ENCODE measurements at regions not wholly inside any gene's neighbourhood (a gene's known extent, or its start where the extent isn't known, plus 50 kb on each side); places are given as distances from the start of the nearest gene placed in this dataset.

DNA sequence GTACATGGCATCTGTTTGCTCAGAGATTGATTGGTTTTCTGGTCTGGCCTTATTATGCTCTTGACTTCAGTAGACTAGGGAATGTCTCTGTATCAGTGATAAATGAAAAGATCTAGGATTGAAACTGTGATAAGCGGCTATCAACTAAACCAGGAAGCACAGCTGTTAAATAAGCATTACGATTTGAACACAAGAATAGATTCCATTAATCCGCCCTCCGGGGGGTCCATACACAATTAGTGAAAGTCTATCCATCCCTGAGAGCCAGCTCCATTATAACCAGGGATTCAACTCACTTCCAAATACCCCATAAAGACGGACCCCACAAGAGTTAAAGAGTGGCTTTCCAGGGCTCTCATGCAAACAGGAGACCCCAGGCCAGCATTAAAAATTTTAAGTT is 279.0 kb downstream of the GRIN2B start:
- no peak overlapping the region for H3K27ac ChIP-seq (ENCODE audit: insufficient read depth, low read depth, low read length, poor library complexity, severe bottlenecking)
- H3K36me3 ChIP-seq (ENCODE audit: control insufficient read depth, insufficient read depth, low read length), result no peaks in the 10 kb centered on the region
- no peak overlapping the region for H3K4me3 ChIP-seq (ENCODE audit: insufficient read depth, low read depth, low read length)
- peaks cover 11% of the 10 kb centered on the region for H3K4me1 ChIP-seq (ENCODE audit: control insufficient read depth, insufficient read depth, low read length)
- H3K27me3 ChIP-seq (ENCODE audit: control insufficient read depth, insufficient read depth, low read length, poor library complexity, severe bottlenecking), result no peaks in the 10 kb centered on the region
- WGBS, 2 experiments, result 63 to 68% methylated on average over 5 of the region's 5 CpGs
- H3K9me3 ChIP-seq (ENCODE audit: control insufficient read depth, low read length), result no peaks in the 10 kb centered on the region

DNA sequence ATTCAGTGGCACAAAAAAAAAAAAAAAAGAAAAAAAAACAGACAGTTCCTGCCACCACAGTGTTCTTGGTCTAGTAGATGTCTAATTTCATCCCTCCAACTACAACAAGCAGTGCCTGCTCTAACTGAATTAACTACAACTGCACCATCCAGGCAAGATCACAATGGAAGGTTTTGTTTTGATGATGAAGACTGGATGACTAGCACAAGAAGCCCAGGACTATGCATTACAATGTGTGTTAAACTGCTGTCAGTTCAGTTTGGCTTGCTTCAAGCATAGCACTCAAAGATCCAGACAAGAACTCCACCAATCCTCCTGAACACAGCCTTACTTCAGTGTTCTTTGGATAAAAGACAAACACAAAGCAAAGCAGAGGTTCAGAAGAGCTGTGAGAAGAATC is 279.9 kb downstream of the GRIN2B start:
- Histone ChIP-seq H3K4me1 (ENCODE audit: control insufficient read depth, insufficient read depth, low read length) (peaks cover 11% of the 10 kb centered on the region), H3K27ac (ENCODE audit: insufficient read depth, low read depth, low read length, poor library complexity, severe bottlenecking) (no peak overlapping the region), H3K9me3 (ENCODE audit: control insufficient read depth, low read length) (no peaks in the 10 kb centered on the region), H3K4me3 (ENCODE audit: insufficient read depth, low read depth, low read length) (no peak overlapping the region), H3K36me3 (ENCODE audit: control insufficient read depth, insufficient read depth, low read length) (no peaks in the 10 kb centered on the region), H3K27me3 (ENCODE audit: control insufficient read depth, insufficient read depth, low read length, poor library complexity, severe bottlenecking) (no peaks in the 10 kb centered on the region)

DNA sequence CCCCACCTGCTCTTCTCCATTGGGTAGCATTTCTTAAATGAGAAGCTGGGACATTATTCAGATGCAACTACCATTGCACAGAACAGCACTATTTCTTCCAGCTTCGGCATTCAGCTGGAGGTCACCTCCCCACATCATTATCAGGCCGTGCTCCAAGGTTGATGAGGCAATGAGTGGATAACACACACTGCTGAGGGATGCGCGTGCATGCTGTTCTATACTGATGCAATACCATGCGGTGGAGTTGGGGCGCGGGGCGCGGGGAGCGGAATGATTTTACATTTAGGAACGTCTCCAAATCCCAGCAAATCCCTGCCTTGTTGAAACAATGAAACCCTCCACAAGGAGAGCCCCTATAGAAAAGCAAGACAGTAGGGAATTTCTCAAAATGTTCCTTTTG is 283.4 kb downstream of the GRIN2B start:
- Histone ChIP-seq H3K36me3 (ENCODE audit: control insufficient read depth, insufficient read depth, low read length) (no peaks in the 10 kb centered on the region), H3K4me1 (ENCODE audit: control insufficient read depth, insufficient read depth, low read length) (peaks cover 10% of the 10 kb centered on the region), H3K4me3 (ENCODE audit: insufficient read depth, low read depth, low read length) (no peak overlapping the region), H3K9me3 (ENCODE audit: control insufficient read depth, low read length) (no peaks in the 10 kb centered on the region), H3K27ac (ENCODE audit: insufficient read depth, low read depth, low read length, poor library complexity, severe bottlenecking) (no peak overlapping the region), H3K27me3 (ENCODE audit: control insufficient read depth, insufficient read depth, low read length, poor library complexity, severe bottlenecking) (no peaks in the 10 kb centered on the region)
- 81 to 86% methylated on average over 11 of the region's 11 CpGs for WGBS, 2 experiments

DNA sequence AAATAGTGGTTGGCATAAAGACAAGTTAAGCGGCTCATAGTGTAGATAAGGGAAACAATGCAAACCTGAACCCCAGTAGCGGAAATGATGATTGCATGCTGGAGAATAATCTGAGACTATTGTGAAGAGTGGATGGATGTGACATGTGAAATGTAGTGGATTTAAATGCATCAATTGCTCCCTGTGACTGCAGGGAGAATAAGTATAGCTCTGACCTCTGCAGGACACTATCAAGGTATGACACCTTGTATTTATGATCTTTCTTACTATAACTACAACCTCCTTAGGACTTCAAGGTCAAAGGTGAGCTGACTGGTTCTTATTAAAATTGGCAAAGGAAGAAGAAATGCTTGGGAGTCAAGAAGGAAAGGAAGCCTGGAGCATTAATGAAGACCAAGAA is 285.6 kb downstream of the GRIN2B start:
- H3K4me3 ChIP-seq (ENCODE audit: insufficient read depth, low read depth, low read length), result no peak overlapping the region
- no peaks in the 10 kb centered on the region for H3K36me3 ChIP-seq (ENCODE audit: control insufficient read depth, insufficient read depth, low read length)
- H3K27me3 ChIP-seq (ENCODE audit: control insufficient read depth, insufficient read depth, low read length, poor library complexity, severe bottlenecking), result no peaks in the 10 kb centered on the region
- peaks cover 3% of the 10 kb centered on the region for H3K4me1 ChIP-seq (ENCODE audit: control insufficient read depth, insufficient read depth, low read length)
- no peaks in the 10 kb centered on the region for H3K9me3 ChIP-seq (ENCODE audit: control insufficient read depth, low read length)
- 94 to 96% methylated on average over 2 of the region's 2 CpGs for WGBS, 2 experiments
- no peak overlapping the region for H3K27ac ChIP-seq (ENCODE audit: insufficient read depth, low read depth, low read length, poor library complexity, severe bottlenecking)

DNA sequence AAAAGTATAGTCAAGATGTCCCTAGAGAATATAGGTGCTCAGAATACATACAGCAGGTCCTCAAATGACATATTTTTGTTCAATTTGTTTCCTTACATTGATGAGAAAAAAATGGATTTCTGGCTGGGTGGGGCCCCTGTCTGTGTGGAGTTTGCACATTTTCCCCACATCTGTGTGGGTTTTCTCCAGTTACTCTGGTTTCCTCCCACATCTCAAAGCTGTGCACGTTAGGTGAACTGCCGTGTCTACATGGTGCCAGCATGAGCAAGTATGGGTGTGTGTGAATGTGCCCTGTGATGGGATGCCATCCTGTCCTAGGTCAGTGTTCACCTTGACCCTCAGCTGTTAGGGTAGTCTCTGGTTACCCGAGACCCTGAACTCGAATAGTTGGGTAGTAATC is 289.1 kb downstream of the GRIN2B start:
- H3K36me3 ChIP-seq (ENCODE audit: control insufficient read depth, insufficient read depth, low read length), result no peaks in the 10 kb centered on the region
- no peak overlapping the region for H3K27ac ChIP-seq (ENCODE audit: insufficient read depth, low read depth, low read length, poor library complexity, severe bottlenecking)
- 91 to 100% methylated on average over 2 of the region's 4 CpGs for WGBS, 2 experiments
- no peaks in the 10 kb centered on the region for H3K27me3 ChIP-seq (ENCODE audit: control insufficient read depth, insufficient read depth, low read length, poor library complexity, severe bottlenecking)
- H3K4me3 ChIP-seq (ENCODE audit: insufficient read depth, low read depth, low read length), result no peak overlapping the region
- peaks cover 3% of the 10 kb centered on the region for H3K4me1 ChIP-seq (ENCODE audit: control insufficient read depth, insufficient read depth, low read length)
- no peaks in the 10 kb centered on the region for H3K9me3 ChIP-seq (ENCODE audit: control insufficient read depth, low read length)

DNA sequence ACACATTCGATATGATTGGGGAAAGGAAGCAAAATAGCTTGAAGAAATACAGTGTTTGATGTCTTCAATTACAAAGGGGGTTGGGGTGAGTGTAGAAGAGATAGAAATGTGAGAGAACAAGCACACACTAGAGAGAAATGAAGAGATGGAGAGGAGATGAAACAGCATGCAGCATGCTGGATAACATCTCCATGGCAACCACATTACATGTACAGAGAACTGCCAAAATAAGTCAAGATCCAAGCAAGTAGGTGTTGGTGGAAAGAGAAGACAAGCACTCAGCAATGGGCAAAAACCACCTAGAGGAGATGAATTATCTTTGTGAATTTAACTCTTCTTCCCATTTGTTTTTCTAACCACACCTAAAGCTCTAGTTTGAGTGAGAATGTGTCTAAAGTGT is 289.8 kb downstream of the GRIN2B start:
- Histone ChIP-seq H3K36me3 (ENCODE audit: control insufficient read depth, insufficient read depth, low read length) (no peaks in the 10 kb centered on the region), H3K27ac (ENCODE audit: insufficient read depth, low read depth, low read length, poor library complexity, severe bottlenecking) (no peak overlapping the region), H3K9me3 (ENCODE audit: control insufficient read depth, low read length) (no peaks in the 10 kb centered on the region), H3K4me1 (ENCODE audit: control insufficient read depth, insufficient read depth, low read length) (peaks cover 3% of the 10 kb centered on the region), H3K4me3 (ENCODE audit: insufficient read depth, low read depth, low read length) (no peak overlapping the region), H3K27me3 (ENCODE audit: control insufficient read depth, insufficient read depth, low read length, poor library complexity, severe bottlenecking) (no peaks in the 10 kb centered on the region)
- 100% methylated on average over 1 of the region's 1 CpG for WGBS, 2 experiments

DNA sequence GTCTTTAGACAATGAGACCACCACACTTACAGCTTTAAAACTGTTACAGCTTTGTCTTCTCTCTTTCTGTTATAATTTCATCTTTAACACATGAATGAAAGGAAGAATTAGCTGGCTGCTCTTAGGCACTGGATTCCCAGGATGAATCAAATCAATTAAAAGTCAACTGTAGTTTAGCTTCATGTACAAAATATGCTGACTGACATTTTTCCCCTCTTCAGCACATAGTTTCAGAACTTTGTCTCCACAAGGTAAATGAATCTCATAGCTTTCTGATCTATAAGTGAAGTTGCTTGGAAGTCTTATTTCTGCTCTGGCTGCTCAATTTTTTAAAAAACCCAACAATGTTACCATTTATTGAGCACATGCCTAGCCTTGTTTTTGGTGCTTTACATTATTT is 293.8 kb downstream of the GRIN2B start:
- Histone ChIP-seq H3K4me3 (ENCODE audit: insufficient read depth, low read depth, low read length) (no peak overlapping the region), H3K27ac (ENCODE audit: insufficient read depth, low read depth, low read length, poor library complexity, severe bottlenecking) (no peak overlapping the region), H3K36me3 (ENCODE audit: control insufficient read depth, insufficient read depth, low read length) (no peaks in the 10 kb centered on the region), H3K4me1 (ENCODE audit: control insufficient read depth, insufficient read depth, low read length) (peaks cover 3% of the 10 kb centered on the region), H3K27me3 (ENCODE audit: control insufficient read depth, insufficient read depth, low read length, poor library complexity, severe bottlenecking) (no peaks in the 10 kb centered on the region), H3K9me3 (ENCODE audit: control insufficient read depth, low read length) (no peaks in the 10 kb centered on the region)

DNA sequence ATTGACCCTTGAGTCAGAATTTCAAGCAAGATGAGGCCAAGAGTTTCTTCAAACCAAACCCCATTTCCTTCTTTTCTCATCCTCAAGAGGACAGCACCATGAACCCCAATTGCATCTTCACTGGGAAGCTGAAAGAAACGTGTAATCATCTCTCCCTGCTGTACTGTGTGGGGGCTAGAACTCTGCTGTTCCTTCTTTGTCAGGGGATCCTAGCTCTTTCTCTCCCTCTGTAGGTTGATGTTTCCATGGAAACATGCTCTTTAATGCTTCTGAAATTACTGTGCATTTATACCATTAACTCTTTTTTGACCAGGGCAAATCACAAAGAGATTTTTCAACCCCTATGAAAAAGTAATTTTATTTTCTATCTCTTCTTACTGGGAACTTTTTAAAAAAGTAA is 295.1 kb downstream of the GRIN2B start:
- Histone ChIP-seq H3K27ac (ENCODE audit: insufficient read depth, low read depth, low read length, poor library complexity, severe bottlenecking) (no peak overlapping the region), H3K9me3 (ENCODE audit: control insufficient read depth, low read length) (no peaks in the 10 kb centered on the region), H3K4me1 (ENCODE audit: control insufficient read depth, insufficient read depth, low read length) (no peaks in the 10 kb centered on the region), H3K4me3 (ENCODE audit: insufficient read depth, low read depth, low read length) (no peak overlapping the region), H3K27me3 (ENCODE audit: control insufficient read depth, insufficient read depth, low read length, poor library complexity, severe bottlenecking) (no peaks in the 10 kb centered on the region), H3K36me3 (ENCODE audit: control insufficient read depth, insufficient read depth, low read length) (no peaks in the 10 kb centered on the region)
- 63 to 75% methylated on average over 1 of the region's 1 CpG for WGBS, 2 experiments

DNA sequence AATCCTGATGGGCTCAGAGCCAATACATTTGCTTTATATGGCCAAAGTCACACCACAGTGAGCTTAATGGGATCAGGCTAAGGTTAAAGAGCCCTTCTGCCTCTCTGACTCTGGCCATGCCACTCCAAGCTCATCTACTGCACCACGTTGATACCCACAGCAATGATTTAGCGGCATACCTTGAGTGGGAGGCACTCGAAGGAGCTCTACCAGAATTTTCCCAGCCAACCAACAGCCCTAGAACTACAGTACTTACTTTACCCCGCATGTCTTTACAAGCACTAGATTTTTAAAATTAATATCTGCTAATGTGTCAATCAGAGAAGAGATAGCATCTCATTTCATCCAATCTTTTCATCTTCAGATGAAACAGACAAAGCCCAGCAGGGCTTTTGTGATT is 300.5 kb downstream of the GRIN2B start:
- 86 to 94% methylated on average over 4 of the region's 4 CpGs for WGBS, 2 experiments
- H3K9me3 ChIP-seq (ENCODE audit: control insufficient read depth, low read length), result no peaks in the 10 kb centered on the region
- H3K4me1 ChIP-seq (ENCODE audit: control insufficient read depth, insufficient read depth, low read length), result no peaks in the 10 kb centered on the region
- H3K36me3 ChIP-seq (ENCODE audit: control insufficient read depth, insufficient read depth, low read length), result no peaks in the 10 kb centered on the region
- no peaks in the 10 kb centered on the region for H3K27me3 ChIP-seq (ENCODE audit: control insufficient read depth, insufficient read depth, low read length, poor library complexity, severe bottlenecking)
- no peak overlapping the region for H3K27ac ChIP-seq (ENCODE audit: insufficient read depth, low read depth, low read length, poor library complexity, severe bottlenecking)
- H3K4me3 ChIP-seq (ENCODE audit: insufficient read depth, low read depth, low read length), result no peak overlapping the region

DNA sequence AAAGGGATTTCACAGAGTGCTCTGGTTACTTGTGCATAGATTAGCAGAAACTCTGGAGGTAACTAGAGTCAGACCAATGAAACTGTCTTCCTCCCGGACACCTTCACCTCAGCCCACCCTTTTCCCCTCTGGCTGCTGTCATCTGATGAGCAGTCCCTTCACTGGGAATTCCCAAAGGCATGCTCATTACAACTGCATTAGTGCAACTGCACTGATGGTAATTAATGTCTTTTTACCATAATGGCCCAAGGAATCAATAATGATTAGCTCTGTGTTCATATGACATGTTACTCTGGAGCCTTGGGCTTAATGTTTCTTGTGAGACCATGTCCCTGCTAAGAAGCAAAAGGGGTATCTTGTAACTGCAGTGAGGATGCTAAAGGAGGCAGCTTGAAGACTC is 304.5 kb downstream of the GRIN2B start:
- Histone ChIP-seq H3K27me3 (ENCODE audit: control insufficient read depth, insufficient read depth, low read length, poor library complexity, severe bottlenecking) (no peaks in the 10 kb centered on the region), H3K4me1 (ENCODE audit: control insufficient read depth, insufficient read depth, low read length) (no peaks in the 10 kb centered on the region), H3K4me3 (ENCODE audit: insufficient read depth, low read depth, low read length) (no peak overlapping the region), H3K27ac (ENCODE audit: insufficient read depth, low read depth, low read length, poor library complexity, severe bottlenecking) (no peak overlapping the region), H3K36me3 (ENCODE audit: control insufficient read depth, insufficient read depth, low read length) (no peaks in the 10 kb centered on the region), H3K9me3 (ENCODE audit: control insufficient read depth, low read length) (no peaks in the 10 kb centered on the region)
- 98 to 100% methylated on average over 1 of the region's 1 CpG for WGBS, 2 experiments

DNA sequence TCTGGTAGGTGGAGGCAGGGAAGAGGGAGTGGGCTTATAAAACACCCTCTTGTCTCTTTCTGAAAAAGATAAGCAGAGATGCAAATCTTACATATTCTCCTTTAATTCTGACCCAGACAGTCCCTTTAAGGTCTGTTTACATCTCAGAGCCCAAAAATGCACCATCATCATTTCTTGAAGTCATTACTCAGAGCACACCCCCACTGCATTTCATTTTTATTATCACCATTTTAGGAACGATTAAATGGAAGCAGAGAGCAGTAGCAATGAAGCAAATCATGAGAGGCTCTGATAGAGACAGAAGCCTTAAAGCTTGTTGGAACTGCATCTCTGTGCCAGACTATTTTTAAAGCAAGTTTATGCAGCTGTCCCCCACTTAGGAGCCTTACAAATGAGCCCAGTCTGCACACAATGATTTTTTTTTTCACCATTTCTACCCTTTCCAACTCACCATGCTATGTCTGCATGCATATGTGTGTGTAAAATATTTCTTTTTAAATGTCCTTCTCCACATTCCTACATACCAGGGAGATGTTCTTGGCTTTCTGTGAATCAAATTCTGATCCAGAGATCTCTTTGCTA is 311.0 kb downstream of the GRIN2B start:
- H3K4me1 ChIP-seq (ENCODE audit: control insufficient read depth, insufficient read depth, low read length), result no peaks in the 10 kb centered on the region
- 95% methylated on average over 1 of the region's 1 CpG for WGBS, 2 experiments

More for the DNA sequence above, 311.0 kb downstream of the GRIN2B start:
- H3K27ac ChIP-seq (ENCODE audit: insufficient read depth, low read depth, low read length, poor library complexity, severe bottlenecking), result no peak overlapping the region
- H3K9me3 ChIP-seq (ENCODE audit: control insufficient read depth, low read length), result no peaks in the 10 kb centered on the region
- H3K27me3 ChIP-seq (ENCODE audit: control insufficient read depth, insufficient read depth, low read length, poor library complexity, severe bottlenecking), result no peaks in the 10 kb centered on the region
- H3K36me3 ChIP-seq (ENCODE audit: control insufficient read depth, insufficient read depth, low read length), result no peaks in the 10 kb centered on the region
- no peak overlapping the region for H3K4me3 ChIP-seq (ENCODE audit: insufficient read depth, low read depth, low read length)
